OCI-LY1 (cell line): ENCODE measurements at regions not wholly inside any gene's neighbourhood (a gene's known extent, or its start where the extent isn't known, plus 50 kb on each side); places are given as distances from the start of the nearest gene placed in this dataset.

Source experiments
- CTCF ChIP-seq: fragments of 200-600 bp; sonication (generic), shearing (Covaris generic); IDR thresholded peaks from 2 replicates; pipeline ENCODE4 v1.5.1; 2017; ENCODE audit warnings: mild to moderate bottlenecking, antibody characterized with exemption, low read length, moderate library complexity, mixed read lengths
- EZH2 ChIP-seq: fragments of 200-600 bp; sonication (generic), shearing (Covaris generic); IDR thresholded peaks from 2 replicates; pipeline ENCODE4 v1.8.0; 2017; ENCODE audit warnings: borderline replicate concordance, mixed run types, mild to moderate bottlenecking, antibody characterized with exemption, low read length, moderate library complexity, mixed read lengths

GRCh38 chr1:105399716-105400115 lies 1650.0 kb downstream of the AMY1C start:
- TF ChIP-seq CTCF, result no peak
- TF ChIP-seq EZH2, result no peak
